Breast epithelium (tissue), 4 donors: ENCODE measurements at regions not wholly inside any gene's neighbourhood (a gene's known extent, or its start where the extent isn't known, plus 50 kb on each side); places are given as distances from the start of the nearest gene placed in this dataset.

Source experiments
- DNase-seq, 2 donors: peaks; one replicate each; pipeline ENCODE4 v3.0.0-alpha.2; 2019; ENCODE audit warnings: low spot score in 2 of 2
- H3K27ac ChIP-seq, 2 donors: fragments of 200-600 bp; sonication (generic) in 1 of 2; one replicate each; pipeline ENCODE4 v1.5.1; 2016 to 2019; ENCODE audit warnings: mild to moderate bottlenecking in 1 of 2
- H3K27me3 ChIP-seq, 2 donors: fragments of 200-600 bp; sonication (generic) in 1 of 2; one replicate each; pipeline versions ENCODE4 v1.5.1 to v1.6.0; 2017 to 2019; ENCODE audit warnings: control low read depth in 1 of 2, mild to moderate bottlenecking in 1 of 2
- H3K36me3 ChIP-seq: fragments of 200-600 bp; one replicate; pipeline ENCODE4 v1.5.1; 2019
- H3K4me1 ChIP-seq, 2 donors: fragments of 200-600 bp; sonication (generic); one replicate each; pipeline ENCODE4 v1.5.1; 2016 to 2019; ENCODE audit warnings: control low read depth in 1 of 2
- H3K4me3 ChIP-seq, 3 donors: fragments of 200-600 bp; sonication (generic); 1 replicate in 2 of 3; 2 replicates in 1 of 3; pipeline ENCODE4 v1.5.1; 2016 to 2019; ENCODE audit warnings: mild to moderate bottlenecking in 3 of 3, moderate library complexity in 2 of 3
- H3K9me3 ChIP-seq, 2 donors: fragments of 200-600 bp; sonication (generic) in 1 of 2; one replicate each; pipeline ENCODE4 v1.5.1; 2016 to 2019; ENCODE audit warnings: control low read depth in 1 of 2
- POLR2A ChIP-seq: fragments of 450-650 bp; IDR thresholded peaks from one replicate; pipeline ENCODE4 v1.6.1; 2016; ENCODE audit warnings: antibody characterized with exemption, mild to moderate bottlenecking, moderate library complexity
- POLR2AphosphoS5 ChIP-seq, 3 donors: sonication (generic); formaldehyde crosslinking; IDR thresholded peaks; one replicate each; pipeline ENCODE4 v1.6.1; 2017; ENCODE audit warnings: antibody characterized with exemption in 3 of 3
- intact Hi-C: fragments of 100-400 bp; cut with DNase I; formaldehyde crosslinking; loops from one replicate; pipeline ENCODE4 v1.15.1; 2023; ENCODE audit warnings: low total_unique reads
- TF ChIP-seq, protein P1 (sequence below), 3 donors: fragments of 450-650 bp; IDR thresholded peaks; one replicate each; pipeline ENCODE4 v1.5.1; 2016 to 2017; ENCODE audit warnings: antibody characterized with exemption in 3 of 3, mild to moderate bottlenecking in 3 of 3, moderate library complexity in 3 of 3

GRCh38 chr1:199815947-199816346 lies 211.6 kb upstream of the NR5A2 start:
- intact Hi-C loops, result no loop called here
- no peak for DNase-seq
- no peak overlapping the region for H3K4me3 ChIP-seq
- TF ChIP-seq, protein P1, sequence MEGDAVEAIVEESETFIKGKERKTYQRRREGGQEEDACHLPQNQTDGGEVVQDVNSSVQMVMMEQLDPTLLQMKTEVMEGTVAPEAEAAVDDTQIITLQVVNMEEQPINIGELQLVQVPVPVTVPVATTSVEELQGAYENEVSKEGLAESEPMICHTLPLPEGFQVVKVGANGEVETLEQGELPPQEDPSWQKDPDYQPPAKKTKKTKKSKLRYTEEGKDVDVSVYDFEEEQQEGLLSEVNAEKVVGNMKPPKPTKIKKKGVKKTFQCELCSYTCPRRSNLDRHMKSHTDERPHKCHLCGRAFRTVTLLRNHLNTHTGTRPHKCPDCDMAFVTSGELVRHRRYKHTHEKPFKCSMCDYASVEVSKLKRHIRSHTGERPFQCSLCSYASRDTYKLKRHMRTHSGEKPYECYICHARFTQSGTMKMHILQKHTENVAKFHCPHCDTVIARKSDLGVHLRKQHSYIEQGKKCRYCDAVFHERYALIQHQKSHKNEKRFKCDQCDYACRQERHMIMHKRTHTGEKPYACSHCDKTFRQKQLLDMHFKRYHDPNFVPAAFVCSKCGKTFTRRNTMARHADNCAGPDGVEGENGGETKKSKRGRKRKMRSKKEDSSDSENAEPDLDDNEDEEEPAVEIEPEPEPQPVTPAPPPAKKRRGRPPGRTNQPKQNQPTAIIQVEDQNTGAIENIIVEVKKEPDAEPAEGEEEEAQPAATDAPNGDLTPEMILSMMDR (IDR thresholded peaks at IDR 0.05), result no peak
- TF ChIP-seq POLR2AphosphoS5 (IDR thresholded peaks at IDR 0.05) (no peak), POLR2A (no peak)
- H3K27ac ChIP-seq, result no peak overlapping the region
- no peaks in the 10 kb centered on the region for H3K9me3 ChIP-seq
- H3K27me3 ChIP-seq, result no peaks in the 10 kb centered on the region
- H3K36me3 ChIP-seq, result no peaks in the 10 kb centered on the region
- no peaks in the 10 kb centered on the region for H3K4me1 ChIP-seq

DNA sequence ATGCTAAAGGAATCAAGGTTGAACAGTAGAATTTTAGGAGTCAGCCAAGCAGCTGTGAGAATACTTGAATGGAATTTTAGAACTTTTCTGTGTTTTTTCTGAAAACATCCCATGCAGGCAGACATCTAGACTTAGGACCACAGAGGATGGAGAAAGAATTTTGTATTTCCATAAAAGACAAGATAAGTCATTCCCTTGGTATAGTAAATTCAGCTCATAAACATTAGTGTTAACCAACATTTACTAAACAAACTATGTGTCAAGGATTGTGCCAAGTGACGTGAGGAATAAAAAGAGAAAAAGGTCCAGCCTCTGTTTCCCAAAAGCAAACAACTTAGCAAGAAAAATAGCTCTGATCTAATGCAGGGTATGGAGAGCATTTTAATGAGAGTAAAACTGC lies 210.2 kb upstream of the NR5A2 start:
- Histone ChIP-seq H3K27ac (no peak overlapping the region), H3K36me3 (no peaks in the 10 kb centered on the region), H3K27me3 (no peaks in the 10 kb centered on the region), H3K4me3 (no peak overlapping the region), H3K4me1 (no peaks in the 10 kb centered on the region), H3K9me3 (no peaks in the 10 kb centered on the region)
- no peak for DNase-seq
- intact Hi-C loops, result no loop called here
- no peak for TF ChIP-seq POLR2A
- TF ChIP-seq, protein P1 (IDR thresholded peaks at IDR 0.05), result no peak

DNA sequence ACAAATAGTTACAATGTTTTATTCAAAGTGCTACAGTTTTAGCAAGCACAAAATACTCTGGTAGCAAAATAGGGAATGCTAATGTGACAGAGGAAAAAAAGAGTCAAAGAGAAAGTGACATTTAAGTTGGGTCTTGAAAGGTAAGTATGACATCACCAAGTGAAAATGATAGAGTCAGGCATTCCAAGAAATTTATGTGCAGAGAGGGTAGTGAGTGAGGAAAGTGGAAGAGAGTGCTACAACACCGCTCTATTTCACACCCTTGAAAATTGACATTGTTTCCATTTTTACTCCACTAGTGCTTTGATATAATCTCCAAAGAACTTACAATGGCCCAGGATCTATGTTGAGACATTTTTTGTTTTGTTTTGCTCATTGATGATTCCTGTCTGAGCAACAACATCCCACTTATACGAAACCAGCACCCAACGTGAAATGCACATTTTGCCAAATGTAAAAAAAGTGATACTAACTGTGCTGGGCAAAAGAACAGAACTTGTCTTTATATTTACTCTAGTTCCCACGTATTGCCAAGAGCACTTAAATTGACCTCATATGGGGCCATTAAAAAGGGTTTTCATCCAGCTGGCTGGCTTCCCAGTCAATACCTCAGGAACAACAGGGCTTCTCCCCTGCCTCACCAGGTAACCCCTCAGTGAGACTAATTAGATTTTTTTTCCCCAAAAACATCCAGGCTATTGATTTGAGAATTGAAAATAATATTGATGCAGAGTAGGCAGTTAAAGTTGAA lies 206.3 kb upstream of the NR5A2 start:
- Histone ChIP-seq H3K36me3 (no peaks in the 10 kb centered on the region), H3K9me3 (peaks cover 0 to 13% of the 10 kb centered on the region in 2 donors), H3K4me1 (no peaks in the 10 kb centered on the region), H3K4me3 (no peak overlapping the region), H3K27ac (no peak overlapping the region), H3K27me3 (no peaks in the 10 kb centered on the region)
- intact Hi-C loops, result loop anchor here (10.0 kb wide), 1 partner anchor 154 kb away; no protein-coding TSS in a partner anchor
- DNase-seq, result no peak
- TF ChIP-seq POLR2A (no peak), POLR2AphosphoS5 (IDR thresholded peaks at IDR 0.05) (no peak)
- TF ChIP-seq, protein P1 (IDR thresholded peaks at IDR 0.05), result no peak

GRCh38 chr1:199832451-199832850 lies 195.1 kb upstream of the NR5A2 start:
- intact Hi-C loops, result no loop called here
- no peak overlapping the region for H3K27ac ChIP-seq
- H3K4me3 ChIP-seq, result no peak overlapping the region
- no peaks in the 10 kb centered on the region for H3K9me3 ChIP-seq
- no peak for TF ChIP-seq POLR2AphosphoS5 (IDR thresholded peaks at IDR 0.05)
- no peak for DNase-seq
- no peaks in the 10 kb centered on the region for H3K27me3 ChIP-seq
- H3K4me1 ChIP-seq, result no peaks in the 10 kb centered on the region
- H3K36me3 ChIP-seq, result no peaks in the 10 kb centered on the region

- H3K27me3 ChIP-seq, result no peaks in the 10 kb centered on the region
- intact Hi-C loops, result no loop called here
- H3K27ac ChIP-seq, result no peak overlapping the region
- no peak overlapping the region for H3K4me3 ChIP-seq
- no peaks in the 10 kb centered on the region for H3K4me1 ChIP-seq
- no peaks in the 10 kb centered on the region for H3K36me3 ChIP-seq
- TF ChIP-seq POLR2A (no peak), POLR2AphosphoS5 (IDR thresholded peaks at IDR 0.05) (no peak)
- TF ChIP-seq, protein P1 (IDR thresholded peaks at IDR 0.05), result no peak
- H3K9me3 ChIP-seq, result no peaks in the 10 kb centered on the region
- no peak for DNase-seq
These were observed 192.8 kb upstream of the NR5A2 start for GRCh38 chr1:199834711-199835110.
